Fibroblast of the aortic adventitia (primary cell): ENCODE measurements at regions not wholly inside any gene's neighbourhood (a gene's known extent, or its start where the extent isn't known, plus 50 kb on each side); places are given as distances from the start of the nearest gene placed in this dataset.
"Not testable (repeated sequence)": the region's sequence is repeated elsewhere in the genome, so short reads cannot be mapped to it uniquely, and the experiment has no call there.

Experiments used
- DNase-seq: peaks from one replicate; pipeline ENCODE4 v3.0.0-alpha.2; 2010; ENCODE audit warnings: low read depth
- H3K4me3 ChIP-seq: 2 replicates; pipeline ENCODE4 v1.5.1; 2011; ENCODE audit warnings: low read depth, mild to moderate bottlenecking, control low read depth, low read length, moderate library complexity
- TF ChIP-seq, protein P1 (sequence below): IDR thresholded peaks from 2 replicates; pipeline ENCODE4 v1.5.1; 2011; ENCODE audit warnings: mild to moderate bottlenecking, low read length, control low read depth, inconsistent platforms; ENCODE audit not compliant: insufficient read depth

GRCh38 chr9:33690143-33690933 is 105.0 kb upstream of the PRSS3 start:
- no peak for DNase-seq
- TF ChIP-seq, protein P1, sequence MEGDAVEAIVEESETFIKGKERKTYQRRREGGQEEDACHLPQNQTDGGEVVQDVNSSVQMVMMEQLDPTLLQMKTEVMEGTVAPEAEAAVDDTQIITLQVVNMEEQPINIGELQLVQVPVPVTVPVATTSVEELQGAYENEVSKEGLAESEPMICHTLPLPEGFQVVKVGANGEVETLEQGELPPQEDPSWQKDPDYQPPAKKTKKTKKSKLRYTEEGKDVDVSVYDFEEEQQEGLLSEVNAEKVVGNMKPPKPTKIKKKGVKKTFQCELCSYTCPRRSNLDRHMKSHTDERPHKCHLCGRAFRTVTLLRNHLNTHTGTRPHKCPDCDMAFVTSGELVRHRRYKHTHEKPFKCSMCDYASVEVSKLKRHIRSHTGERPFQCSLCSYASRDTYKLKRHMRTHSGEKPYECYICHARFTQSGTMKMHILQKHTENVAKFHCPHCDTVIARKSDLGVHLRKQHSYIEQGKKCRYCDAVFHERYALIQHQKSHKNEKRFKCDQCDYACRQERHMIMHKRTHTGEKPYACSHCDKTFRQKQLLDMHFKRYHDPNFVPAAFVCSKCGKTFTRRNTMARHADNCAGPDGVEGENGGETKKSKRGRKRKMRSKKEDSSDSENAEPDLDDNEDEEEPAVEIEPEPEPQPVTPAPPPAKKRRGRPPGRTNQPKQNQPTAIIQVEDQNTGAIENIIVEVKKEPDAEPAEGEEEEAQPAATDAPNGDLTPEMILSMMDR, result no peak
- no peak overlapping the region for H3K4me3 ChIP-seq

GRCh38 chr9:33695299-33695698 is 100.1 kb upstream of the PRSS3 start:
- no peak overlapping the region for H3K4me3 ChIP-seq
- TF ChIP-seq, protein P1, result no peak
- no peak for DNase-seq

DNA sequence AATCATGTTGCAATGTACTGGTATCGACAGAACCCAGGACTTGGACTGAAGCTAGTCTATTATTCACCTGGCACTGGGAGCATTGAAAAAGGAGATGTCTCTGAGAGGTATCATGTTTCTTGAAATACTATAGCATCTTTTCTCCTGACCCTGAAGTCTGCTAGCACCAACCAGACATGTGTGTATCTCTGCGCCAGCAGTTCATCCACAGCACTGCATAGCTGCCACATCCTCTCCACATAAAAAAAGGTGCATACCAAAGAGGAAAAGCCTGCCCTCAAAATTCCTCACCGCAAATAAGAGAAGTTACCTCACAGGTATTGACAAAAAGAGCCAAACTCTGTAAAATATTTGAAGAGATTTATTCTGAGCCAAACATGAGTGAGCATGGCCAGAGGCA is 99.5 kb upstream of the PRSS3 start:
- no peak for DNase-seq
- TF ChIP-seq, protein P1, result no peak
- no peak overlapping the region for H3K4me3 ChIP-seq

- TF ChIP-seq, protein P1, result no peak
- H3K4me3 ChIP-seq, result no peak overlapping the region
- no peak for DNase-seq
These were observed 98.2 kb upstream of the PRSS3 start for GRCh38 chr9:33697171-33697570.

- no peak overlapping the region for H3K4me3 ChIP-seq
- TF ChIP-seq, protein P1, result no peak
- no peak for DNase-seq
These were observed 97.1 kb upstream of the PRSS3 start for GRCh38 chr9:33698267-33698666.

- not testable (repeated sequence) for DNase-seq, H3K4me3 ChIP-seq
These were observed 94.4 kb upstream of the PRSS3 start for GRCh38 chr9:33700940-33701339.

GRCh38 chr9:33703430-33704102 is 91.8 kb upstream of the PRSS3 start:
- H3K4me3 ChIP-seq, result no peak overlapping the region
- no peak for DNase-seq
- TF ChIP-seq, protein P1, result no peak

DNA sequence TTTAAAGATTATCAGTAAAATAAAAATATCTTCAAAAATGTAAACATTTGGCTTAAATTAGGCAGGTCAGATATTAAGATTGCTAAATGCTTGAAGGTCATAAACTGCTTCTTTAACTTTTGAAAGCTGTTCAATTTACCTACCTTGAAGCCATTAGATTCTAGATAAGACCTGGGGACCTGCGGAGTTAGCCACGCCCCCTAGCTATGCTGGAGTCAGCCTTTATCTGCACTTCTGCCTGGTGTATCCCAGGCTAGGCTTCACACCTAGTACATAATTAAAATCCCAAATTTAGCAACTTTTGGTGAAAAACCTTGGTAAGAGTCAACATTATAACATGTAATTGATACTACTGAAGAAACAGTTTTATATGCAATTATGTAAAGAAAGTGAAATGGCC is 89.9 kb upstream of the PRSS3 start:
- H3K4me3 ChIP-seq, DNase-seq: not testable (repeated sequence)
